ENCODE measurements at regions not wholly inside any gene's neighbourhood (a gene's known extent, or its start where the extent isn't known, plus 50 kb on each side); places are given as distances from the start of the nearest gene placed in this dataset.

DNA sequence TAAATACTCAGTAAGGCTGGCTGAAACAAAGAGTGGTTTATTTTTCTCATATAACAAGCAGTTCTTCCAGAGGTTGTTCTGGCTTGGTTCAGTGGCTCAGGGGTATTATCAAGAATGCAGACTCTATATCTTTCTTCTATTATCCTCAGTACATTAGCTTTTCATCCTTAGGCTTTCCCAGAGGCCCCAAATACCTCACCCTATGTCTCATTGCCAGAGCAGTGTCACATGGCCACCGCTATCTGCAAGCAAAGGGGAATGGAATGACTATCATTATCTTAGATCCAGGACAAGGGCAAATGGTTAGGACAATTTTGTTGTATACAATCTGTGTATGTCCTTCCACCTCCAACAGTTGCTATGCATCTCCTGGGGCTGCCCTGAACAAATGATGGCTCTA is 69.0 kb upstream of the SNX2 start:
- Histone ChIP-seq H3K27me3 (ENCODE audit: control insufficient read depth, insufficient read depth, low read length) (no peaks in the 10 kb centered on the region), H3K4me1 (ENCODE audit: control insufficient read depth, insufficient read depth, low read length) (no peaks in the 10 kb centered on the region), H3K9me3 (replicated peaks; ENCODE audit: control insufficient read depth, low read depth, low read length) (no peaks in the 10 kb centered on the region), H3K27ac (ENCODE audit: low read length) (no peak overlapping the region), H3K4me3 (ENCODE audit: low read length) (no peak overlapping the region), H3K36me3 (ENCODE audit: control insufficient read depth, insufficient read depth, low read length) (no peaks in the 10 kb centered on the region)
- DNase-seq: no peak
- no CpG with 5 or more reads among the region's 1 CpG for WGBS (ENCODE audit: insufficient coverage)

DNA sequence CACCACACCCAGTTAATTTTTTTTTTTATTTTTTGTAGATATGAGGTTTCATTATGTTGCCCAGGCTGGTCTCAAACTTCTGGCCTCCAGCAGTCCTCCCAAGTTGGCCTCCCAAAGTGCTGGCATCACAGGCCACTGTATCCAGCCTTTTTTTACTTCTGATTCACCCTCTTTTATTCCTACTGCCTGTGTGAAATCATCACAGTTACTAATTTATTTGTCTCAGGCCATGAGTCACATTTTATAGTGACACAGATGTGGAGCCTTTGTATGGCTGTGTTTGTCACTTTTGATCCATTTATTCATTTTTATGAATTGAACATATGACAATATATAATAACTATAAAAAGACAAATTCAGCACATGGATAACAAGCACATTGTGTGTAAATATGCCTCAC is 67.1 kb upstream of the SNX2 start:
- H3K4me3 ChIP-seq (ENCODE audit: low read length): no peak overlapping the region
- DNase-seq: no peak
- H3K9me3 ChIP-seq (replicated peaks; ENCODE audit: control insufficient read depth, low read depth, low read length): no peaks in the 10 kb centered on the region
- no peak overlapping the region for H3K27ac ChIP-seq (ENCODE audit: low read length)
- no peaks in the 10 kb centered on the region for H3K27me3 ChIP-seq (ENCODE audit: control insufficient read depth, insufficient read depth, low read length)
- no peaks in the 10 kb centered on the region for H3K36me3 ChIP-seq (ENCODE audit: control insufficient read depth, insufficient read depth, low read length)
- H3K4me1 ChIP-seq (ENCODE audit: control insufficient read depth, insufficient read depth, low read length): no peaks in the 10 kb centered on the region

DNA sequence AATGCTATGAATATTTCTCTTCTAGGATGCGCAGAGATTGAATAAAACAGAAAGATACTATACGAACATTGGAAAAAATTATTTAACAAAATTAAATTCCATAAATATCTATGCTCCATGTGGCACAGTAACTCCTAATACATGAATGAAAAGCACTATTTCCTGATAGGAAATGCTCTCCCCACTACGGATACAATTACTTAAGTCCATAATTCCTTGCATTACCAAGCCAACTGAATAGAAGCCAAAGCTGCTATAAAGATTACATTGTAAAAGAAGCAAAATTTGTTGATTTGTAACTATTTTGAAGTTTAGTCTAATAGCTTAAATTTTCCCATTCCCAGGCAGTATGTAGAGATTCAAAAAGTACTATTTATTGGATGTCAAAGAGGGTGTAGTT is 61.8 kb upstream of the SNX2 start:
- Histone ChIP-seq H3K36me3 (ENCODE audit: control insufficient read depth, insufficient read depth, low read length) (no peaks in the 10 kb centered on the region), H3K4me3 (ENCODE audit: low read length) (no peak overlapping the region), H3K27me3 (ENCODE audit: control insufficient read depth, insufficient read depth, low read length) (no peaks in the 10 kb centered on the region), H3K9me3 (replicated peaks; ENCODE audit: control insufficient read depth, low read depth, low read length) (no peaks in the 10 kb centered on the region), H3K27ac (ENCODE audit: low read length) (no peak overlapping the region), H3K4me1 (ENCODE audit: control insufficient read depth, insufficient read depth, low read length) (no peaks in the 10 kb centered on the region)
- no CpG with 5 or more reads among the region's 3 CpGs for WGBS (ENCODE audit: insufficient coverage)
- DNase-seq: peak; percentile 43

DNA sequence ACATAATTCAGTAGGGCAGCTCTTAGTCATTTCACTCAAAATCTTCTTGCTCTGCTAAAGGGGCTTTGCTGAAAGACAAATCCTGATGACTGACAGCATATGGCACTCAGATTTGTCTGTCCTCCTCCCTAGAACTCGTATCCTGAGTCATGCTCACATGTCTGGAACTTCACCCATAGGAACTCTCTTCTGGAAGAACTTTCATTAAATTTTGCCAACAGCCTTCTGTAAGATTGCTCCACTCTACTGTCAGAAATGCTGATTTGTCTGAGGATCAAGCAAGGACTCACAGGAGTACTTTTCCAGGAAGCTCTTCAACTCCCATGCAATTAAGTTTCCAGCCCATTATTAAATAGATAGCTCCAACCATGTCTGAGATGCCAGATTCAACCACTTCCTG is 59.8 kb upstream of the SNX2 start:
- peak; percentile 37 for DNase-seq

DNA sequence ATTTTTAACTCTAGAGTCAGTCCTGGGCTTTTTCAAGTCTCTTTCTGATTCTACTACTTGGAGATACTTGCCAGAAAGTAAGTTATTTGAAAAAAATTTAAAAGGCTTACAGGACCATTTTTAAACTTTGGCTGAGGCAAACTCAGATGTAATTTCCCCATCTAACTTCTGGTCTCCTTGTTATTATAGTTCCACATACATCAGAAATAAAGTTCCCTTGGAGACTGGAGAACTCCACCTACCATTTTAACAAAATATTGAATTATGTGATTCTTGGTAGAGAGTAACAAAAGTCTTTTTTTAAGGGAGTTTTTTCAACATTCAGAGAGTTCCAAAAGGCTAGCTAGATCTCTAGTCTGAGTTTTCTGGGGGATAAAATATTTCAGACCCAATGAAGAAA is 56.3 kb upstream of the SNX2 start:
- Histone ChIP-seq H3K27ac (ENCODE audit: low read length) (no peak overlapping the region), H3K36me3 (ENCODE audit: control insufficient read depth, insufficient read depth, low read length) (no peaks in the 10 kb centered on the region), H3K4me1 (ENCODE audit: control insufficient read depth, insufficient read depth, low read length) (no peaks in the 10 kb centered on the region), H3K27me3 (ENCODE audit: control insufficient read depth, insufficient read depth, low read length) (no peaks in the 10 kb centered on the region), H3K4me3 (ENCODE audit: low read length) (no peak overlapping the region), H3K9me3 (replicated peaks; ENCODE audit: control insufficient read depth, low read depth, low read length) (no peaks in the 10 kb centered on the region)
- peak; percentile 71 for DNase-seq

More for the DNA sequence above, 59.8 kb upstream of the SNX2 start:
- H3K27ac ChIP-seq (ENCODE audit: low read length): no peak overlapping the region
- no peaks in the 10 kb centered on the region for H3K9me3 ChIP-seq (replicated peaks; ENCODE audit: control insufficient read depth, low read depth, low read length)
- H3K36me3 ChIP-seq (ENCODE audit: control insufficient read depth, insufficient read depth, low read length): no peaks in the 10 kb centered on the region
- 27% methylated on average over 1 of the region's 1 CpG for WGBS (ENCODE audit: insufficient coverage)
- H3K27me3 ChIP-seq (ENCODE audit: control insufficient read depth, insufficient read depth, low read length): no peaks in the 10 kb centered on the region
- H3K4me1 ChIP-seq (ENCODE audit: control insufficient read depth, insufficient read depth, low read length): no peaks in the 10 kb centered on the region
- H3K4me3 ChIP-seq (ENCODE audit: low read length): no peak overlapping the region

DNA sequence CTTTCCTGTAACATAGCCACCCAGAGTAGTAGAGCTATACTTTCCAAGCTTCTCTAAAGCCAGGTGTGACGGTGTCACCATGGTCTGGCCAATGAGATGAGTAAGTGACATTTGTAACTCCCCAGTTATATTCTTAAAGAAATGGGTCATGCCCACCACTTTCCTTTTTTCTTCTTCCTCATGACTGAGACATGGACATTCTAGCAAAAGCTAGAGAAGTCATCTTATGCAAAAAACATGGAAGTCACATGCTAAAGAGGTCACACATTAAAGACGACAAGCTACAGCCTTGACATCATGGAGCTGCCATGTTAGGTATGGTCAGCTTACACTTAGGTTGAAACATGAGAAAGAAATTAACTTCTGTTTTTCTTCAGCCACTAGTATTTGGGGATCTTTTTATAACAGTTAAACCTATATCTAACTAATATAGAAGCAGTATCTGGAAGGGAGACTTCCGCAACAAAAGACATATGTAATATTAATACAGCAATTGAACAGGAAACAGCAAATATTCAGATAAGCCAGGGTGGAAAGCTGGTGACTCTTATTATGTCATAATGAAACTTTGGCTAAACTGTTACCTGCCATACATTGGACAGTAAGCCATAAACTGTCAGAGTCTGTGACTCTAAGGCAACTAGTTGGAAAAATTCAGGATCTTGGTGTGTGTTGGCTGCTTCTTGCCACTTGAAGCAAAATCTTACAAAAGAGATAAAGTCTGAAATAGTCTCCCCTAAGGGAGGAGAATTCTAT is 54.7 kb upstream of the SNX2 start:
- Histone ChIP-seq H3K4me1 (ENCODE audit: control insufficient read depth, insufficient read depth, low read length) (no peaks in the 10 kb centered on the region), H3K27me3 (ENCODE audit: control insufficient read depth, insufficient read depth, low read length) (no peaks in the 10 kb centered on the region), H3K4me3 (ENCODE audit: low read length) (no peak overlapping the region), H3K36me3 (ENCODE audit: control insufficient read depth, insufficient read depth, low read length) (no peaks in the 10 kb centered on the region), H3K27ac (ENCODE audit: low read length) (no peak overlapping the region), H3K9me3 (replicated peaks; ENCODE audit: control insufficient read depth, low read depth, low read length) (no peaks in the 10 kb centered on the region)
- no CpG with 5 or more reads among the region's 3 CpGs for WGBS (ENCODE audit: insufficient coverage)
- DNase-seq: no peak

DNA sequence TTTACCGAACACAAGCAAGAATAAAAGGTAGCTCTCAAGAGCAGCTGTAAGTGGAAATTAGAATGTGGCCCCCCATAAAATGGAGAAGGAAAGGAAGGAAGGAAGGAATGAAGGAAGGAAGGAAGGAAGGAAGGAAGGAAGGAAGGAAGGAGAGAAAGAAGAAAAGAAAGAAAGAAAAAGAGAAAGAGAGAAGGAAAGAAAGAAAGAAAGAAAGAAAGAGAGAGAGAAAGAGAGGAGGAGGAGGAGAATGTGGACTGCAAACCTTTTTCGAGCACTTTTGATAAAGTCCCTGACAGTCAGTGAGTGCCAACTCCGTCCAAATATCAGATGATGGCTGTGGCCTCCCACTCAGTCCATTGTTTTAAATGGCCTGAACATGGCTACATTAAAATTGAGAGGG is 53.8 kb upstream of the SNX2 start:
- Histone ChIP-seq H3K27me3 (ENCODE audit: control insufficient read depth, insufficient read depth, low read length) (no peaks in the 10 kb centered on the region), H3K36me3 (ENCODE audit: control insufficient read depth, insufficient read depth, low read length) (no peaks in the 10 kb centered on the region), H3K4me1 (ENCODE audit: control insufficient read depth, insufficient read depth, low read length) (no peaks in the 10 kb centered on the region), H3K4me3 (ENCODE audit: low read length) (no peak overlapping the region), H3K27ac (ENCODE audit: low read length) (no peak overlapping the region), H3K9me3 (replicated peaks; ENCODE audit: control insufficient read depth, low read depth, low read length) (no peaks in the 10 kb centered on the region)
- WGBS (ENCODE audit: insufficient coverage): 90% methylated on average over 2 of the region's 3 CpGs
- no peak for DNase-seq

DNA sequence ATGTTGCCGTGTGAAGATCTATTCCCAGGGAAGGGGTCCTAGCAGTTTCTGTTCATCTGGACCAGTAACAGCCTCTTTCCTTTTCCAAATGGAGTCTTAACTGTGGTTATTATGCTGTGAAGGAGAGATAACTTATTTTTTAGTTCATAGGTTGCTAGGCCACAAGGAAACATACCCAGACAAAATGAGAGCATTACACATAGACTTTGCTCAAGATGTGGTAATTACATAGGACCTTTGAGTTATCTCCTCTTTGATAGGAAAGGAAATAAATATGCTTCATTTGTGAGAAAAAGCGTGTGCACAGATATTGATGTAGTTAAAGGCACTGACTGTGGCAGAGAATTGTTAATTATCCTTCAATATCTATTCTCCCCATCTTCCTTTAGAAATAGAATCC is 52.5 kb upstream of the SNX2 start:
- Histone ChIP-seq H3K36me3 (ENCODE audit: control insufficient read depth, insufficient read depth, low read length) (no peaks in the 10 kb centered on the region), H3K4me1 (ENCODE audit: control insufficient read depth, insufficient read depth, low read length) (no peaks in the 10 kb centered on the region), H3K9me3 (replicated peaks; ENCODE audit: control insufficient read depth, low read depth, low read length) (no peaks in the 10 kb centered on the region), H3K27me3 (ENCODE audit: control insufficient read depth, insufficient read depth, low read length) (no peaks in the 10 kb centered on the region), H3K27ac (ENCODE audit: low read length) (no peak overlapping the region), H3K4me3 (ENCODE audit: low read length) (no peak overlapping the region)
- DNase-seq: no peak
- no CpG with 5 or more reads among the region's 2 CpGs for WGBS (ENCODE audit: insufficient coverage)

DNA sequence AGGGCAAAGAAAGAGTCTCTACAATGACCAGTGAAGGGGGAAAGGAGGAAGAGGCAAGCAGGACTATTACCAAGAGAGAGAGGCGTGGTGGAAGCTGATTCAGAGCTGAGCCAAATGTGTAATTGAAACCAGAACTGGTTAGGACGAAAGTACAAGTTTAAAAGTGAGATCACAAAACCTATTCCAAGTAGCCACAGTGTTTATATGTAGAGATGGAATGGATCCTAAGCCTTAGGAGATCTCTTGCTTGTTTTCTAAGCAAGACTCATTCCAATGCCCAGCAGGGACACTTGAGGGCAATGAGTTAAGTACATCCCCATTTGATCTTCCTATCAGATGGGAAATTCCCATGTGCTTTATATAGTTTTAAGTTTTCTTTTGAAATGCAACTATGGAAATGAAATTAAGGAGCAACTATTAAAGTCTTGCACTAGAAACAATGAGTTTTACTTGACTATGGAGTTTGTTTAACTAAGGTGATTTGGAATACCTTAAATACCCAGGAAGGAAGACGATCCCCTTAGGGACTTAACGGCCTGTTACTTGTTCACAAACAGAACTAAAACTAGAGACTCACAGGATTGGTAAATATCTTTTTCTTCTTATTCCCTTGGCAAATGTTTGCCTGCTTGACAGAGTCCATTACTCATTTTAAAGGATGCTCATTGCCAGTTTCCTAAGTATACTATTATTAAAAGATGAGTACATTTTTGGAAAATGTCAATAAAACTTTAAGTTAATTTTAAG is 51.1 kb upstream of the SNX2 start:
- Histone ChIP-seq H3K9me3 (replicated peaks; ENCODE audit: control insufficient read depth, low read depth, low read length) (peaks cover 2% of the 10 kb centered on the region), H3K4me1 (ENCODE audit: control insufficient read depth, insufficient read depth, low read length) (no peaks in the 10 kb centered on the region), H3K4me3 (ENCODE audit: low read length) (no peak overlapping the region), H3K27ac (ENCODE audit: low read length) (no peak overlapping the region), H3K36me3 (ENCODE audit: control insufficient read depth, insufficient read depth, low read length) (no peaks in the 10 kb centered on the region), H3K27me3 (ENCODE audit: control insufficient read depth, insufficient read depth, low read length) (no peaks in the 10 kb centered on the region)
- DNase-seq: peak; percentile 92
- WGBS (ENCODE audit: insufficient coverage): 6% methylated on average over 2 of the region's 4 CpGs

Data from muscle of leg (tissue), 3 donors.